ENCODE measurements at regions not wholly inside any gene's neighbourhood (a gene's known extent, or its start where the extent isn't known, plus 50 kb on each side); places are given as distances from the start of the nearest gene placed in this dataset.

DNA sequence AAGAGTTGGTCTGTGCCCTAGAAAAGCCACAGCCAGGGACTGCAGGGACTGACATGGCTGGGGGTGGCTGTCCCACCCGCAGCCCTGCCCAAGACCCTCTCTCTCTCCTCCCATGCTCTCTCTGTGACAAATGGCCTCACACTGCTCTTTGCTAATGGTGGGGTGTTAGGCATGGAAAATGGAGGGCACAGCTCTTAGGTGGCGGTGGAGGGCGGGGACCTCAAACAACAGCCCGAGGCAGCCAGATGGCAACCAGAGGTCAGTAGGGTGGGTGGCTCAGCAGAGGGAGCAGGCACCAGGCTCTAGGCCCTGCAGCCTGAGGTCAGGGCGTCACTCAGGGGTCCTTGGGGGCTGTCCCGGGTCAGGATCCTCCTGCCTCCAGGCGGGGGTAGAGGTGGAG lies 73.9 kb upstream of the DAB2IP start:
- TF ChIP-seq, protein P1, sequence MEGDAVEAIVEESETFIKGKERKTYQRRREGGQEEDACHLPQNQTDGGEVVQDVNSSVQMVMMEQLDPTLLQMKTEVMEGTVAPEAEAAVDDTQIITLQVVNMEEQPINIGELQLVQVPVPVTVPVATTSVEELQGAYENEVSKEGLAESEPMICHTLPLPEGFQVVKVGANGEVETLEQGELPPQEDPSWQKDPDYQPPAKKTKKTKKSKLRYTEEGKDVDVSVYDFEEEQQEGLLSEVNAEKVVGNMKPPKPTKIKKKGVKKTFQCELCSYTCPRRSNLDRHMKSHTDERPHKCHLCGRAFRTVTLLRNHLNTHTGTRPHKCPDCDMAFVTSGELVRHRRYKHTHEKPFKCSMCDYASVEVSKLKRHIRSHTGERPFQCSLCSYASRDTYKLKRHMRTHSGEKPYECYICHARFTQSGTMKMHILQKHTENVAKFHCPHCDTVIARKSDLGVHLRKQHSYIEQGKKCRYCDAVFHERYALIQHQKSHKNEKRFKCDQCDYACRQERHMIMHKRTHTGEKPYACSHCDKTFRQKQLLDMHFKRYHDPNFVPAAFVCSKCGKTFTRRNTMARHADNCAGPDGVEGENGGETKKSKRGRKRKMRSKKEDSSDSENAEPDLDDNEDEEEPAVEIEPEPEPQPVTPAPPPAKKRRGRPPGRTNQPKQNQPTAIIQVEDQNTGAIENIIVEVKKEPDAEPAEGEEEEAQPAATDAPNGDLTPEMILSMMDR (IDR thresholded peaks at IDR 0.05) = no peak
- no peak for TF ChIP-seq POLR2A (IDR thresholded peaks at IDR 0.05)
- TF ChIP-seq POLR2AphosphoS5 (IDR thresholded peaks at IDR 0.05) = no peak
- no peak for TF ChIP-seq EP300 (IDR thresholded peaks at IDR 0.05; ENCODE audit: low read depth)

Measured in transverse colon (tissue), 4 donors.